GM21529 (cell line): ENCODE measurements at regions not wholly inside any gene's neighbourhood (a gene's known extent, or its start where the extent isn't known, plus 50 kb on each side); places are given as distances from the start of the nearest gene placed in this dataset.
"Not testable (repeated sequence)": the region's sequence is repeated elsewhere in the genome, so short reads cannot be mapped to it uniquely, and the experiment has no call there.

Source experiments
- ATAC-seq: cut with Tn5 transposase; IDR thresholded peaks from one replicate; pipeline ENCODE4 v1.9.1; 2021; ENCODE audit not compliant: unreplicated experiment

DNA sequence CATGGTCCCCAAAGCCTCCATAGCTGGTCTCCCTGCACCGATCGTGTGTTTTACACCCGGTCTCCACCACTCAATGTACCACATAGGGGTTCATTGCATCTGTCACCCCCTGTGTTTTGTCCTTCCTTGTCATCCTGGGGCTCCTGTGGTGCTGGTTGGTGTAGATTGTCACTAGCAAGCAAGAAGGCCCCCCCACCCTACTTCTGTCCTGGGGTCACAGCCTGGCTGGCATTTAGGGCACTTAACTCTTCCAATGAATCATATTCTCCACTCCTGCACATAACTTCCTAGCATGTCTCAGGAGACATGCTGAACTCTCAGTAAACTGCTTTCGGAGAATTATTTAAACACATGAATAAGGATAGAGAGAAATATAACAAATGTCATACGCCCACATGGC, 161.4 kb downstream of the BCL2L11 start:
- not testable (repeated sequence) for ATAC-seq

DNA sequence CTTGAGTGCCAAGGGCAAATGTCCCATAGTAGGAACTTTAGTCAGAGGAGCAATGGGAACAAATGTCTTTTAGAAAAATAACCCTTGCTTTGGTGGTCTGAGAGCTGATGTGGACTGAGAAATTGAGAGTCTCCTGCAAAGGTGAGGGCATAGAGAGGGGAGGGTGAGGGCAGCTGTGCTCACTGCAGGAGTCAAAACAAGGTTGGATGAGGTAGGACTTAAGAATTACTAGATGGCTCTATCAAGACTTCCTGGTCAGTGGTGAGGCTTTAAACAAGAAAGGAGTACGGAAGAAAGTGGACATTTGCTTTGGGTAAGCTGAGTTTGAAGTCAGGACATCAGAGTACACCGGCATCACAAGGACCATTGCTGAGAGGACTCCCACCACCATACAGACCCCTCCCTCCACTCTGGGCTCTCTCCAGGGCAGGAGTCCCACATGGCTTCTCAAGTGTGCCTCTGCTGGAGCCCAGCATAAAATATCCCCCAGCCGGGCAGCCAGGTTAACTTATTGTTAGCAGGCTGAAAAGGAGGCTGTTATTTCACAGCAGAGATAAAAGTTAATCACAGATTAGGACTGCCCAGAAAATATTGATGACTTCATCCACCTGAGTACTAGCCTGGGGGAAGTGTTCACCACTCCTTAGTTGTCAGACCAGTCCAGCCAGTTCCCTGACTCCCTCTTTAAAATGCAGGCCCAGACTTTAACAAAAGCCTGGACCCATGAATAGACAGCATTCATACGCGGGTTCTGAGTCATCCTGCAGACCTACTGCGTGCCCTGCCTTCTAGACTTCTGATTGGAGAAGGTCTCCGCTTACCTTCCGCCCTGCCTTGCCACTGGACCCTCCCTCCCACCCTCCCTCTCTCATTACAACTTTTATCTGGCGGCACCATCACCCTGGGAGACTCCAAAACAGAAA, 167.2 kb downstream of the BCL2L11 start:
- ATAC-seq, result not testable (repeated sequence)

DNA sequence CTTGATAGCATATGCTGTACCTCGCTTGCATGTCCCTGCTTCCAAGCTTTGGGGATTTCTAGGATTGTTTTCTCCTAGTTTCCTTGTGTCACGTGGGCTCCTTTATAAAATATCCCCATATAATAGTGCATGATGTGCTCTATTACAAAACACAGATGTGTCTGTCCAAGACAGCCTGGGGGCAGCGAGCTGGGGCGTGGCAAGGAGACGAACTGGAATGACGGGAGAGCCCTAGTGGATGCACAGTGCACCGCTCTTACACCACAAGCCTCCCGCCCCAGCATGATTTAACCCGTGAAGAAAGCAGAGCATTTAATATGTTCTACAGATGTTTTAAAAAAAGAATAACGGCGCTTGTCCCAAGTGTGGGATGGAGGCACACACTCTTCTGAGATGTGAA, 169.7 kb downstream of the BCL2L11 start:
- ATAC-seq, result not testable (repeated sequence)

DNA sequence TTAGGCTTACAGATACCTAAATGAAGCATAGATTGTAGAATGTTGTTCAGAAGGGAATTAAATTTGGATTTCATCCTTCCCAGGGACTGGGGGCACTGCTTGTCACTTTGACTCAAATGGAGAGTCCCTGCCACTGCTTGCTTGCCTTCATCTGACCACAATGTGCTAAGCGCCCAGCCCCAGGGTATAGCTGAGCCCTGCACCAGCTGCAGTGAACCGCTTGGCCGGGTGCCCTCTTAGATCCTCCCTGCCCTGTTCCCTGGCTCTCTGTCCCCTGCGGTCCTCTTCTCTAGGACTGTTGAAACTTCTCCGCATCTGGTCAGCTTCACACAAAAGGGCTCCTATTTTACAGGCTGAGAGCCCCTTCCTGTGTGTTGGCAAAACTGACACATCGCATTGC, 170.9 kb downstream of the BCL2L11 start:
- not testable (repeated sequence) for ATAC-seq

DNA sequence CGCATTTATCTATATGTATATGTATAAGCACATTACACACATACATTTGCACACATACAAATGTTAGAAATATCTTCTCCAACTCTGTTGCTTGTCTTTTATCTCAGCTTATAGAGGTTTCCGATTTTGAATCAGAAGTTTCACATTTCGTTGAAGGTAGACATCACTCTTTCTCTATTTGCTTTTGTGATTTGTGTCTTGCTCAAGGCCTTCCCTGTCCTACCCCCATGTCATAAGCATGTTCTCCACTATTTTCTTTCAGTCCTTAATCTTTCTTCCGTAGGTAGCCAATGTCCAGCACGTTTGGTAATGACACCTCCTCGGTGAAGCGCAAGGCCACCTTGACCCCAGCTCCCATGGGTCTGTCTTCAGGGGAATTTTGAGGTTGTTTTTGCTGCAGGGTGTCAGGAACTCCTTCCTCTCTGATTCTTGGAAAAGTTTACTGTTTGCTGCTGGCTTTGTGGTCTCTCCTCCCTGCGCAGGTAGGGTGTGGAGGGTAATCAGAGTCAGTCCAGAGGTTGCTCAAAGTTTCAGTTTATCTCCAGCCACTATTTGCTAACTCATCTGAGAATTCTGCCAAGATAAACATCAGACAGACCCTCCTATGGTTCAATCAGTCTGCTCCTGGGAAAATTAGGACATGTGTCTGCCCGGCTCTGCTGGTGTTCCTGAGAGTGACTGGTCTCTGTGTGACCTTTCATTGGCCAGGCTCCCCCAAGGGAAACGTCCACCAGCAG, 171.7 kb downstream of the BCL2L11 start:
- ATAC-seq, result not testable (repeated sequence)

DNA sequence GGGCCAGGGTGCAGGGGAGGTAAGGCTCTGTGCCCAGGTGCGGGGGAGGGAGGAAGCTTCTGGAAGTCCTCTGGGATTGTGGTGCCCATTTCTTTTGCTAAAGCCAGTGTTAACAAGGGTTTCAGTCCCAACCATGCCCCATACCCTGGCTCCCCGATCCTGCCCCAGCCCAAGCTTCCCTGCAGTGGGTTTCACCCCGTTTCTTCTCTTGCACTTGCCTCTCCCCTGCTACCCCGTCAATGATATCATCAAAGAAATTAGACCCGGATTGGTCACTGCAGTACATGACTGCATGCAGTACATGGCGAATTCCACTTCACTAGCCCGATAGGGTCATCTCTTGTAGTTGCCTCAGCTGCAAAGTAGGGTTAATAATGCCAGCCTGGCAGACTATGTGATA, 174.0 kb downstream of the BCL2L11 start:
- ATAC-seq, result not testable (repeated sequence)

DNA sequence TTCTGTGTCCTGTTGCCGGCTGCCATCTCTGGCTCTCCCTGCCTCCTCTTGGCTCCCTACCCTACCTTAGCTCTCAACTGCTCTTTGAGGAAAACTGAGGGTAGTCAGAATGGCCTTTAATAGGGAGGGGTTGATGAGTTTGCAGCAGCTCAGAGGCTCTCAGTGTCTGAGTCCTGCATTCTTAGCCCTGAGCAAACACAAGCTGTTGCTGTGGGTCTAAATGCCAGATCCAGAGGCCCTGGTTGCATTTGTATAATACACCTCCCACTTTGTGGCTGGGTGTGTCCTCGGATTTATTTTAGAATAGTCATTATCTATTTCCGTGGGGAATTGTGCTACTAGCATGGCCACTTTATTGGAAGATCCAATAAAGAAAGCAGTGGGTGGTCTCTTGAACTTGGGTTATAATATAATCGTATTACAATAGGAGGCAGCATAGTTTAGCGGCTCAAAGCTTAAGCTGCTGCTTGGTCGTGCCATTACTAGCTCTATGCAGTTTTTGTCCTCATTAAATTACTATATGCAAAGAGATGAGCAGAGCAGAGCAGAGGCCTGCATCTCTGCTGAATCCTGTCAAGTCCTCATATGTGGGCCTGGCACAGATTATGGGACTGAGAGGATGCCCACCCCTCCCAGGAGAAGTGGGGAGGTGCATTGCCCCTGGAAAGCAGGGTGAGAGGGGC, 175.5 kb downstream of the BCL2L11 start:
- ATAC-seq, result not testable (repeated sequence)

DNA sequence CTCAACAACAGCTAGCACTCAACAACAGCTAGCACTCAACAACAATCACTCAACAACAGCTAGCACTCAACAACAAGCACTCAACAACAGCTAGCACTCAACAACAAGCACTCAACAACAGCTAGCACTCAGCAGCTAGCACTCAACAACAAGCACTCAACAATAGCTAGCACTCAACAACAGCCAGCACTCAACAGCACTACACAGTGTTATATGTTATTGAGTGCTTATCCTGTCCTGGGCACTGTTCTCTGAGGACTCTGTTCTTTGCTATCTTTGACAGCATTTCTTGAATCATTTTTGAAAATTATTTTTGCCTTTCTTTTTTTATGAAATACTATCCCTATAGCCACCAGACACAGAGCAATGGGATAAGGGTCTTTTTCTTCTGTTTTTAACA, 176.4 kb downstream of the BCL2L11 start:
- ATAC-seq, result not testable (repeated sequence)

DNA sequence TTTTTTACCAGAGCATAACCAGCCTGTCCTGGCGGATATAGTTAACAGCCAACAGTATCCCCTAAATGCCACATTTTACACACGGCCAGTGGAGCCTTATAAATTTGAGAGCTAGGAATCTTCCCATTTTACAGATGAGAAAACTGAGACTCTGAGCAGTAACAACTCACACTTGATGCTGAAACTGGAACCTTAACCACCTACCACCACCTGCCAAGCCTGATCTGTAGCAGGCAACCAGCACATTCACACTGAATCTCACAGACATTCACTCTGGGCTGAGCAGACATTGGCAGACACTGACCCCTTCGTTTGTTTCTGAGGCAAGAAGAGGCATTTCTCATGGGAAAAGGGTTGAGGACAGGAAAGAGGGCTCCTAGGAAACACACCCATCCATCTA, 178.2 kb downstream of the BCL2L11 start:
- ATAC-seq, result not testable (repeated sequence)

DNA sequence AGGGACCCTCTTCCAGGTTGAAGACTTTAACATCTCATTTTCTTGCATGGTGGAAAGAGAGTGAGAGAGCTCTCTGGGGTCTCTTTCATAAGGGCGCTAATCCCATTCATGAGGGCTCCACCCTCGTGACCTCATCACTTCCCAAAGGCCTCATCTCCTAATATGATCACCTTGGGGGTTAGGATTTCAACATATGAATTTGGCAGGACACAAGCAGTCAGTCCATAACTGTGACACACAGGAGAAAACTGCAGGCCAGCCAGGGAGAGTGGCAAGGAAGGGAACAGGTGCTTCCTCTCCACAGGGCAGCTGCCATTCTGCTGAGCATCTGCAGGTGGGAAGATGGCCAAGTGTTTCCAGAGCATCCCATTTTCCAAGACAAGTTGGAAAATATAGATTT, 178.9 kb downstream of the BCL2L11 start:
- not testable (repeated sequence) for ATAC-seq

DNA sequence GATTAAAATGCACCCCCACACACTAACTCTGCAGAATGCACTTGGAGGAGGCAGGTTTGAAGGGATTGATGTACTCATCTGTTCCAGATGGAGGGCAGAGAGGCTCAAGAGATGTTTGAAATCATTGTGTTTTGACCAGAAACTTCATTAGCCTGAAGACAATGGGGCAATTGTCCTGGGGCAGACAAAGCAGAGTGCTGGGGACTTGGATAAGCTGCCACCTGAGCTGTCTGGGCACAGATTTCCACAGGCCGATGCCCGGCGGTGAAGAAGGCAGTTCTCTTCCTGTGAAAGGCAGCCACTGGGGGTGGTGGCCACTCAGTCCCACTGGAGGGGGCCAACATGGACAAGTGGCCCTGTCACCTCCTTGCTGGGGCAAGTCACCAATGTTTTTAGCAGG, 181.0 kb downstream of the BCL2L11 start:
- not testable (repeated sequence) for ATAC-seq

DNA sequence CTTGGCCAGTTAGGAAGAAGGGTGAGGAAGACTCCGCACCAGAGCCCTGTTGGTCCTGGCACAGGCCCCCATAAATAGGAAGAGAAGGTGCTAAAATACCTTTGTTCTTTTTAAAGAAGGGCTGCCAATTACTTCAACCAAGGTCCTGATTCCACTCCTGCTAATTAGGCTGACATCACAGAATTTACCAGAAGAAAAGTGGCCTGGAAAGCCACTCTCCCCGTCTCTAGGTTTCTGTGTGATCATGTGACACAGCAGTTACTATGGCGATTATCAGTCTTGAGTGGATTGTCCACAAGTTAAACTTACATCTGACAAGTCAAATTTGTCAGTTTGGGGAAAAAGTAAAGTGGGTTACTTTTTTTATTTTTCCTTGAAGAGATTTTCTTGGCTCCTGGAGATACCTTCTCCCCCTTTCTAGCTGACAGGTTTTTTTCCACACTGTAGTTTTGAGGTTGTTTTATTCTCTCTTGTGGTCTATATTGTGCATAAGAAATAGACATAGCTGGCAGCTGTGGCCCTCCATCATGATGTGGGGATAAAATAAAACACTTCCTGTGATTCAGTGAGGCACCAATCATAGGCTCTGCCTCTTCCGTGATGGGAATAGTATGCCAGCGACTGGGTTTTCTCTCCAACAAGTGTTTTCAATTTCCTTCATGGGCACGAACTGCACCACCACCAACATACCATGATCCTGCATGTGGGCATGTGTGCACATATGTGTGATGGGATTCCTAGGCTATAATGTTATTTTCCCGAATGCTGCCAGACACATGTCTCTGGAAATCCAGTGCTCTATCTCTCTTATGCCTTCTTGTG, 181.9 kb downstream of the BCL2L11 start:
- not testable (repeated sequence) for ATAC-seq

DNA sequence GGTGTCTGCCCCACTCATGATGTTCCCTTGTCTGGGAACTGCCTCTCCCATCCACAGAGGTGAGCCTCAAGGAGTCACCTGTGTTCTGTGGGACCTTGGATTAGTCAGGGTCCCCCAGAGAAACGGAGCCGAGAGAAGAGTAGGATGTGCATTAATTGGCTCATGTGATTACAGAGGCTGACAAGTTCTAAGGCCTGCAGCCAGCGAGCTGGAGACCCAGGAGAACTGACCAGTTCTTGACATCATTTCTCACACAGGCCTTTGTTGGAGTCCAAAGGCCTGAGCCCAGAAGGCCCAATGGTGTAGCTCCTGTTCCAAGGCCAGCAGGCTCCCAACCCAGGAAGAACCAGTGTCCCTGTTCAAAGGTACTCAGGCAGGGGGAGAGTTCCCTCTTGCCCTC, 186.6 kb downstream of the BCL2L11 start:
- ATAC-seq, result not testable (repeated sequence)

DNA sequence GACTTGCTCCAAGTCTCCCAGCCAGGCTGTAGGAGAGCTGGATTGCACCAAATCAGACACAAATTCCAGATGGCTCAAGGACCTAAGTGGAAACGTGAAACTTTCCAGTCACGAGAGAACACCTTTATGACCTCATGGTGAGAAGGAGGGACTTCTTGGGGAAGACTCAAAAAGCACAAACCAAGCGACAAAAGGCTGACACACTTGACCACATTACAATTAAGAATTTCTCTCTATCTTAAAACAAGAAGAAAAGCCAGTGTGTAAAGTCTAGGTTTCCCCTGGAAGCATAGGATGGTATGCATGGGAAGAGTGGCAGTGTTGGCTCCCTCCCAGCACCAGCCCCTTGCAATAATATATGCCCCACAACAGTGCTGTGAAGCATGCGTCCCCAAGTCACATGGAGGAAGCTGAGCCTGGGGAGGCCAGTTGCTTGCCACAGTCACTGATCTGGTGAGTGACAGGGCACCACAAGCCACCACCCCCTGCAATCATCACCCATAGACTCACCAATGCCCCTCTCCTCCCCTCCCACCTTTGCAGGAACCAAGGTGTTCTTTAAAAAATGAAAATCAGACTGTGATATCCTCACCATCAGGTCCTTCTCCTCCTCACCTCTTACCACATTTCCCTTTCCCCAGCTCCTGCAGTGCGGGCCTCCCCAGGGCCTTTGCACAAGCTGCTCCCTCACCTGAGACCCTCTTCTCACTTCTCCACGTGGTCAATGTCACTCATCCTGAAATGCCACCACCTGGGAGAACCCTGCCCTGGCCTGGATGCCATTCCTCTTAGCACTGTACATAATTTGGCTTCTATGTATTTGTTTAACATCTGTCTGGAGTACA, 188.7 kb downstream of the BCL2L11 start:
- not testable (repeated sequence) for ATAC-seq

DNA sequence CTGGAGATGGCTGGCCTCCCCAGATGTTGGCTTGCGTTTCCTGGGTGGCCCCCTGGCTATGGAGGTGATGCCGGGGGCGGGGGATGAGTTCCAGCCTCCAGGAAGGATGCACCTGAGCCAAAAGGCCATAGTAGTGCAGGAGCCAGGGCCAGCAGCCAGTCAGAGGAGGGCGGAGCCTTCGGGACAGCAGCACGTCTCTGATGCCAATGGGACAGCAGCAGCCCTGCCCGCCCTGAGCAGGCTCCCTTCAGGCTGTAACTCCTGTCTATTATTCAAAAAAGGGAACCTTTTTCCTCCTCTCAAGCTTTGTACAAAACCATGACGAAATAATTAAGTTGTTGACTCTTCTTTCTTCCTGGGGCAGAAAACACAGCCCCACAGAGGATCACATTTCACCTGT, 189.7 kb downstream of the BCL2L11 start:
- ATAC-seq, result not testable (repeated sequence)

DNA sequence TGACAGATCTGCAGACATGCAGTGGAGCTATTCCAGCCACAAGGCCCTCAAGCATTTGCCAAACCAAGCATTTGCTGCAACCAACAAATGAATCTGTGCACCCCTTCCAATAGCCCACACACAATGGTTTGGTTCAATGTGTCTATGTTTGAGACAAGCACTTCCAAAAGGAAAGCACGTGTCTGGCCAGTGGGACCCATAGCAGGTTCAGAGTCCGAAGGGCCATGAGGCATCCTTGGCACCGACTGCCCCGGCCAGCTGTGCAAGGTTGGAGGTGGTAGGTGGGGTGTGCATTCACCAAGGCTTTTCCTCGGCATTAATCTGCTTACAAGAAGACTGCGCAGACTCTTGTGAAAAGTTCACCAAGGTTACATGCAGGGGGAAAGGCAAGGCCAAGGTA, 190.9 kb downstream of the BCL2L11 start:
- not testable (repeated sequence) for ATAC-seq

DNA sequence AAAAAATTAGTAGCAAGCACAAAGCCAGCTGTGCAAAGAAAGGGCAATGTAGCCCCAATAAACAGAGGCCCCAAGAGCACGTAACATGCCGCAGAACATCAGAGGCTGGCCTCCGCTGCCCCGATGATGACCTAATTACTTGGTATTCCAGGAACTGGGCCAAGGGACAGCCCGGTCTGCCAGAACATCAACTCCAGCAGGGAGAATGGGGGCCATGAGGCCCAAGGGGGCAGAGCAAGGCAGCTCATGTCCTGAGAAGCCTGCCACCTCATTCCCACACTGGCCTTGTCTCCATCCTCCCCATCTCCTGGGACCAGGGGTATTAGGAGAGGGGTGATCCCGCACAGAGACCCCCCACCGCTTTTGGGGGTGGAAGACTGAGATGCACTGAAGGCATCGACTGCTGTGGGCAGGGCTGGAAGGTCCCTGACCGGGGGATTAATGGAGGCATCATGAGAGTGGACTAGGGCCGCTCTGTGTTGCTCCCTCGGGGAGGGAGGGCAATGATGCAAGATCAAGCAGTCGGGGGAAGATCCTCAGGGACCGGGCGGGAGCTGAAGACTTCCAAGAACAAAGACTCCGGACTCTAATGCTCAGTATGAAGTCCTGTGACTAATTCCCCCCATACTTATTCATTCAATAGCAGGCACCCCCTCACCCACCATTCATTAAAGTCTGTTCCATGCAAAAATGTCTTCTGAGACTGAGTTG, 192.3 kb downstream of the BCL2L11 start:
- not testable (repeated sequence) for ATAC-seq

DNA sequence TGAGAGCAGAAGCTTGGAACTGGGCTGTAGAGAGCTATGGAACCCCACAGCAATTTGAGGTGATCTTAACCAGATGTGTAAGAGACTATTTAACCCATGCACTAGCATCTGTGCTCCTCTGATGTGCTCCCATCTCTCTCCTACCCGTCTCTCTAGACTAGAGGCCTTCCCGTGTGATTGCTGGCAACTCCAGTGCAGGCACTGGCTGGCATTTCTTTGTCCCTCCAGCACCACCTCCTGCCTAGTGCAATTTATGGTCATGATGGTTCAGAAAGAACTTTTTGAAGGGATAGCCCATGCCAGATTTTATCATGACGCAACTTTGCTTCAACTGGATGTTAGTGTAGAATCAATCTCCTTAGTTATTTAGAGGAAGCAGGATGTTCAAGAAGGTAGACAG, 193.0 kb downstream of the BCL2L11 start:
- ATAC-seq, result not testable (repeated sequence)
